C4-2B (cell line): ENCODE measurements at regions not wholly inside any gene's neighbourhood (a gene's known extent, or its start where the extent isn't known, plus 50 kb on each side); places are given as distances from the start of the nearest gene placed in this dataset.
"Not testable (repeated sequence)": the region's sequence is repeated elsewhere in the genome, so short reads cannot be mapped to it uniquely, and the experiment has no call there.

Experiments used
- CTCF ChIP-seq: fragments of 450-650 bp; conservative IDR thresholded peaks from 2 replicates; pipeline ENCODE4 v1.5.1; 2017; ENCODE audit warnings: mild to moderate bottlenecking
- ZFX ChIP-seq: fragments of 450-650 bp; IDR thresholded peaks from 2 replicates; pipeline ENCODE4 v1.6.1; 2017

- TF ChIP-seq CTCF, ZFX: not testable (repeated sequence)
These were observed 140.9 kb downstream of the TBC1D2B start for GRCh38 chr15:77936567-77936966.
